Neural progenitor cell (in vitro differentiated cells): ENCODE measurements at regions not wholly inside any gene's neighbourhood (a gene's known extent, or its start where the extent isn't known, plus 50 kb on each side); places are given as distances from the start of the nearest gene placed in this dataset.

Experiments used
- CTCF ChIP-seq: fragments of 200-600 bp; sonication (generic); IDR thresholded peaks from 2 replicates; pipeline ENCODE4 v1.5.1; 2017; ENCODE audit warnings: antibody characterized with exemption, mild to moderate bottlenecking
- EZH2 ChIP-seq: fragments of 200-600 bp; sonication (generic); IDR thresholded peaks from 2 replicates; pipeline ENCODE4 v1.6.1; 2017; ENCODE audit warnings: antibody characterized with exemption, mild to moderate bottlenecking, moderate library complexity
- EZH2phosphoT487 ChIP-seq: fragments of 200-600 bp; sonication (generic); IDR thresholded peaks from 2 replicates; pipeline ENCODE4 v1.6.1; 2017; ENCODE audit warnings: antibody characterized with exemption

GRCh38 chr2:225781991-225782390 lies 382.5 kb downstream of the NYAP2 start:
- no peak for TF ChIP-seq CTCF
- TF ChIP-seq EZH2 = no peak
- no peak for TF ChIP-seq EZH2phosphoT487
